Epithelial cell of proximal tubule (primary cell): ENCODE measurements at regions not wholly inside any gene's neighbourhood (a gene's known extent, or its start where the extent isn't known, plus 50 kb on each side); places are given as distances from the start of the nearest gene placed in this dataset.
"Not testable (repeated sequence)": the region's sequence is repeated elsewhere in the genome, so short reads cannot be mapped to it uniquely, and the experiment has no call there.

ENCODE experiments used
- DNase-seq: peaks from one replicate; pipeline ENCODE4 v3.0.0-alpha.2; 2011; ENCODE audit warnings: low read depth
- H3K4me3 ChIP-seq: 2 replicates; pipeline ENCODE4 v1.5.1; 2011; ENCODE audit warnings: low read depth, mild to moderate bottlenecking, low read length
- TF ChIP-seq, protein P1 (sequence below): conservative IDR thresholded peaks from 2 replicates; pipeline ENCODE4 v1.5.1; 2012; ENCODE audit warnings: low read depth, mild to moderate bottlenecking, low read length

DNA sequence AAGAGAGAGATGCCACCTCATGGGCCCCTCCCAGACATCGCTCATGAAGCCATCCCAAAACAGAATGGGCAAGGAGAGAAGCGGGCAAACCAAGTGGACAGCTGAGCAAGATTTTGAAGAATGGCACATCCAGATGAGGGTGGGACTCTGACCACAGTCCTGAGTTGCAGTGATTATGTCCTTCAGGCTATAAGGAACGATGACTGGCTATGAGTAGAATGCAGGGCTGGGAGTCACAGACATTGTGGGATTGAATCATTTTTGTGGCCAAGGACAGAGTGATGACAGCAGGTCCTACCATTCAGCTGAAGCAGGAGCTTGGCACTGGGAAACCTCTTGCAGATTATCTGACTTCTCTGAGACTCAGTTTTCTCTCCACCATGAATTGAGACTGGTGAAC lies 245.7 kb upstream of the SLC30A5 start:
- TF ChIP-seq, protein P1, sequence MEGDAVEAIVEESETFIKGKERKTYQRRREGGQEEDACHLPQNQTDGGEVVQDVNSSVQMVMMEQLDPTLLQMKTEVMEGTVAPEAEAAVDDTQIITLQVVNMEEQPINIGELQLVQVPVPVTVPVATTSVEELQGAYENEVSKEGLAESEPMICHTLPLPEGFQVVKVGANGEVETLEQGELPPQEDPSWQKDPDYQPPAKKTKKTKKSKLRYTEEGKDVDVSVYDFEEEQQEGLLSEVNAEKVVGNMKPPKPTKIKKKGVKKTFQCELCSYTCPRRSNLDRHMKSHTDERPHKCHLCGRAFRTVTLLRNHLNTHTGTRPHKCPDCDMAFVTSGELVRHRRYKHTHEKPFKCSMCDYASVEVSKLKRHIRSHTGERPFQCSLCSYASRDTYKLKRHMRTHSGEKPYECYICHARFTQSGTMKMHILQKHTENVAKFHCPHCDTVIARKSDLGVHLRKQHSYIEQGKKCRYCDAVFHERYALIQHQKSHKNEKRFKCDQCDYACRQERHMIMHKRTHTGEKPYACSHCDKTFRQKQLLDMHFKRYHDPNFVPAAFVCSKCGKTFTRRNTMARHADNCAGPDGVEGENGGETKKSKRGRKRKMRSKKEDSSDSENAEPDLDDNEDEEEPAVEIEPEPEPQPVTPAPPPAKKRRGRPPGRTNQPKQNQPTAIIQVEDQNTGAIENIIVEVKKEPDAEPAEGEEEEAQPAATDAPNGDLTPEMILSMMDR: no peak
- no peak for DNase-seq
- H3K4me3 ChIP-seq: no peak overlapping the region

DNA sequence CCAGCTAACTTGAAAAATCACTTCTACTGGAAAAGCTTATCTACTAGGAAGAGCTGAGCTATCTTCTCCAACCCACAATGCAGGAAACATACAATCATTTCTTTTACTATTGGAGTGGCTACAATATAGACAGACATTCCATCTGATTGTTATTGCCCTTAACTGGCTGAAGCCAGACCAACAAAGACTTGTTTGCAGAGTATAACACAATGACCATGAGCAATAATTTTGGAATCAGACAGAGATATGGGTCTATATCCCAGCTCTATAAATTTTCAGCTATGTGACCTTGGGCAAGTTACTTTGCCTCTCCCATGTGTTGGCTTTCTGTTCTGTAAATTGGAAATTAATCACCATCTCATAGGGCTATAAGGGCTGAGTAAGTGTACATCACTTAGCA lies 244.7 kb upstream of the SLC30A5 start:
- TF ChIP-seq, protein P1: no peak
- no peak overlapping the region for H3K4me3 ChIP-seq
- no peak for DNase-seq

DNA sequence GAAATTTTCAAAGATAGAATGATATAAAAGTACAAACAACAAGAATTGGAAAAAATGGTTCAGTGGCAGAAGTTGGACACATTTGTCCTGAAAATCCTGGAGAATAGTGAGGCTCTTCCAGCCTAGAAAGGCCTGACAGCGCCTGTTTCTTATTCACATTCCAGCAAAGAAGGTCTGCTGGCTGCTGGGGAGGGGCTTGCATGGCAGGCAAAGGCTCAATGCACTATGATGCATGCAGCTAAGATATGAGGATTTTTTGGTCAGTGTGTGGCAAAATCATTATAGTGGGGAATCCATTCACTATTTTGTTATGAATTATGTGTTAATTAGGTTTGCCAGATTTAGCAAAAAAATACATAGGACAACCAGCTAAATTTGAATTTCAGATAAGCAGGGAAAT lies 243.9 kb upstream of the SLC30A5 start:
- DNase-seq: no peak
- H3K4me3 ChIP-seq: no peak overlapping the region
- TF ChIP-seq, protein P1: no peak

DNA sequence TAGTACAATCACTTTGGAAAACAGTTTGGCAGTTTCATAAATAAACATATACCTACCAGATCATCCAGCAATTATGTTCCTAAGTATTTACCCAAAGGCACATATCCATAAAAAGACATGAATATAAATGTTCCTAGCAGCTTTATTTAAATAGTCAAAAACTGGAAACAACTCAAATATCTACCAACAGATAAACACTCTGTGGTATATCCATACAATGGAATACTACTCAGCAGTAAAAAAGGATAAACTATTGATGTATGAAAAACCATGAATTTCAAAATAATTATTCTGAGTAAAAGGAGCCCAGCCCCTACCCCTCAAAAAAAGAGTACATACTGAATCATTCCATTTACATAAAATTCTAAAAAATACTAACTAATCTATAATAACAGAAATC lies 232.7 kb upstream of the SLC30A5 start:
- no peak for DNase-seq
- no peak overlapping the region for H3K4me3 ChIP-seq
- TF ChIP-seq, protein P1: no peak

DNA sequence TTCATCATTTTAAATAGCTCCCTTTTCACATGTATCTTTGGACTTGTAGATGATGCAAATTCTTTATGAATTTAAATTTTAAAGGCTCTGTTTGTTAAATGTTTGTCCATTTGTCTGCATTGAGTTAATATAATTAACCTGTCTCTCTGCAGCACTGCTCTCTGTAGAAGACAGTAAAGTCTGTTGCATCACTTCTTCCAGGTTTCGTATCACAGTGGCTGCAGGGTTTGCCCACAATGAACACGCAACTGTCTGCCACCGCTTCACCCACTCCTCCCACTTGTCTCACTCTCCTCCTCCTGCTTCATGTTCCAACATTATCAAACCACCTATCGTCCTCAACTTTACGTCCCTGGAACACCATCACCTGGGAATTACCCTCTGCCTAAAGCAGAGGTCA lies 231.3 kb upstream of the SLC30A5 start:
- H3K4me3 ChIP-seq: no peak overlapping the region
- TF ChIP-seq, protein P1: no peak
- DNase-seq: no peak

DNA sequence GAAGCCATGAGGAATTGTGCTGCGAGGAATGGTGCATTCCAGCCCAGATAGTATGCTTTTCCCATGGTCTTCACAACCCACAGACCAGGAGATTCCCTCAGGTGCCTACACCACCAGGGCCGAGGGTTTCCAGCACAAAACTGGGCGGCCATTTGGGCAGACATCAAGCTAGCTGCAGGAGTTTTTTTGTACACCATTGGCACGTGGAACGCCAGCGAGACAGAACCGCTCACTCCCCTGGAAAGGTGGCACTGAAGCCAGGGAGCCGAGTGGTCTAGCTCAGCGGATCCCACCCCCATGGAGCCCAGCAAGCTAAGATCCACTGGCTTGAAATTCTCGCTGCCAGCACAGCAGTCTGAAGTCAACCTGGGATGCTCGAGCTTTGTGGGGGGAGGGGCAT lies 228.6 kb upstream of the SLC30A5 start:
- not testable (repeated sequence) for H3K4me3 ChIP-seq, DNase-seq

DNA sequence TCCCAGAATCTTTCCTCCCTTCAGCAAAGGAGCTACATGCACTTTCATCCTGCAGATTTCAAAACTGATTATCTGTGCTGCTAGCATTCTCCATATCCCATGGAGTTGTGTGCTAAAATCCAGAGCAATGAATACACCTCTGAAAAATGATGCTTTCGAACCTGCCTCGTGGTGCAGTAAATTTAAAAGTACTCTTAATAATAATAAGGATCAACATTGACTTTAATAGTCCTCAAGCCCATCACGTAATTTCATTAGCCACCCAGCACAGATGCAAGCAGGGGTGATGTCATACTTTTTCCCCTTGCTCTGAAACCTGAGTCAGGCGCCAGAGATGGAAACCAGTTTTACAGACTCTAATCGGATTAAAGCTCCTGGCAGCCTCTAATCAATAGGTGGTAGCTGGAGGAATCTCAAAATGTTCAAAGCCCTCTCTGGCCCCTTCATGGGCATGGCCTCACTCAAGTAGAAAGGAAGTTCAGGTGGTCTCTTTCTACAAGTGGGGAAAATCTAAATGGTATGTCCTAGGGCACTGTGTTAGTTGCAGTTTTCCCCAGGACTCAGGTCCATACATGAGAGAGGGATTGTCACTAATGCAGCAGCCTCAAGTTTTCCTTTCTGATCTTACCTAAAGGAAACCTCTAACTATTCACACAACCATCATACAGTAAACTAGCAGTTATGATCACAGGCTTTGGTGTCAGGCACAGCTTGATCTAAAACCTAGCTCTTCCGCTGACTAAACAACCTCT lies 221.6 kb upstream of the SLC30A5 start:
- TF ChIP-seq, protein P1: no peak
- DNase-seq: no peak
- no peak overlapping the region for H3K4me3 ChIP-seq

DNA sequence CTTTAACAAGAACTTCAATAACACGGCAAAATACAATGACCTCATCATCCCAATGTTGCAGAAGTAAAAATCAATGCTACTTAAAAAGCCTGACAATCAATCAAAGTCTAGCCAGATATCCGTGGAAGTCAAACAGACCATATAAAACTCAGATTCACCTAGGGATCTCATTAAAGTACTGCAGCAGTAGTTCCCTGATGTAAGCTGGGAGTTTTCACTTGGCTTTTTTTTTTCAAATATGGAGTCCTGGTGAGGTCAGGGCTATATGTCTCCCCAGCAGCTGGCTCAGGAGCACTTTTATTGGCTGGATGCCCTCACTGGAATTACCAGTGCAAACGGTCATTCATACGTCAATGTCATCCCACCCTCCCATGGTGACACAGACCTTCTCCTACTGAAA lies 220.6 kb upstream of the SLC30A5 start:
- TF ChIP-seq, protein P1: no peak
- H3K4me3 ChIP-seq: no peak overlapping the region
- no peak for DNase-seq
